ENCODE measurements at regions not wholly inside any gene's neighbourhood (a gene's known extent, or its start where the extent isn't known, plus 50 kb on each side); places are given as distances from the start of the nearest gene placed in this dataset.

GRCh38 chr3:30263238-30263924 lies 343.0 kb upstream of the TGFBR2 start:
- DNase-seq = no peak
- no peaks in the 10 kb centered on the region for H3K27me3 ChIP-seq (ENCODE audit: control insufficient read depth in 1 of 2, insufficient read depth in 2 of 2, low read length in 1 of 2)
- no peaks in the 10 kb centered on the region for H3K9me3 ChIP-seq (ENCODE audit: control insufficient read depth, low read length)
- 89% methylated on average over 5 of the region's 5 CpGs for WGBS, 2 donors
- H3K36me3 ChIP-seq (ENCODE audit: control insufficient read depth in 1 of 2, insufficient read depth in 2 of 2, low read length in 1 of 2) = peaks cover 0 to 1% of the 10 kb centered on the region in 2 donors
- ATAC-seq (ENCODE audit: low FRiP score) = no peak
- H3K4me3 ChIP-seq (ENCODE audit: low read length in 2 of 2) = no peak overlapping the region
- intact Hi-C loops (cut with DNase I) = no loop called here
- peaks cover 1 to 6% of the 10 kb centered on the region in 2 donors for H3K4me1 ChIP-seq (ENCODE audit: control insufficient read depth in 1 of 2, insufficient read depth in 2 of 2, low read length in 2 of 2)
- H3K27ac ChIP-seq (ENCODE audit: low read depth in 1 of 2, low read length in 2 of 2) = no peak overlapping the region

GRCh38 chr3:30263925-30264313 lies 342.5 kb upstream of the TGFBR2 start:
- WGBS, 2 donors = 79 to 96% methylated on average over 4 of the region's 4 CpGs
- H3K4me1 ChIP-seq (ENCODE audit: control insufficient read depth in 1 of 2, insufficient read depth in 2 of 2, low read length in 2 of 2) = peaks cover 1 to 6% of the 10 kb centered on the region in 2 donors
- ATAC-seq (ENCODE audit: low FRiP score) = no peak

GRCh38 chr3:30266524-30266923 lies 339.9 kb upstream of the TGFBR2 start:
- 70 to 82% methylated on average over 2 of the region's 2 CpGs for WGBS, 2 donors
- H3K9me3 ChIP-seq (ENCODE audit: control insufficient read depth, low read length) = no peaks in the 10 kb centered on the region
- no peak for ATAC-seq (ENCODE audit: low FRiP score)
- peaks cover 0 to 1% of the 10 kb centered on the region in 2 donors for H3K4me1 ChIP-seq (ENCODE audit: control insufficient read depth in 1 of 2, insufficient read depth in 2 of 2, low read length in 2 of 2)
- peaks cover 0 to 1% of the 10 kb centered on the region in 2 donors for H3K36me3 ChIP-seq (ENCODE audit: control insufficient read depth in 1 of 2, insufficient read depth in 2 of 2, low read length in 1 of 2)
- no peak overlapping the region for H3K27ac ChIP-seq (ENCODE audit: low read depth in 1 of 2, low read length in 2 of 2)
- no peak for DNase-seq
- intact Hi-C loops (cut with DNase I) = no loop called here
- no peaks in the 10 kb centered on the region for H3K27me3 ChIP-seq (ENCODE audit: control insufficient read depth in 1 of 2, insufficient read depth in 2 of 2, low read length in 1 of 2)
- H3K4me3 ChIP-seq (ENCODE audit: low read length in 2 of 2) = no peak overlapping the region

More at GRCh38 chr3:30263925-30264313, 342.5 kb upstream of the TGFBR2 start:
- no peak overlapping the region for H3K4me3 ChIP-seq (ENCODE audit: low read length in 2 of 2)
- H3K36me3 ChIP-seq (ENCODE audit: control insufficient read depth in 1 of 2, insufficient read depth in 2 of 2, low read length in 1 of 2) = peaks cover 0 to 1% of the 10 kb centered on the region in 2 donors
- no peak for DNase-seq
- no peaks in the 10 kb centered on the region for H3K27me3 ChIP-seq (ENCODE audit: control insufficient read depth in 1 of 2, insufficient read depth in 2 of 2, low read length in 1 of 2)
- no peaks in the 10 kb centered on the region for H3K9me3 ChIP-seq (ENCODE audit: control insufficient read depth, low read length)
- H3K27ac ChIP-seq (ENCODE audit: low read depth in 1 of 2, low read length in 2 of 2) = no peak overlapping the region
- intact Hi-C loops (cut with DNase I) = no loop called here

GRCh38 chr3:30268288-30268687 lies 338.1 kb upstream of the TGFBR2 start:
- no peaks in the 10 kb centered on the region for H3K4me1 ChIP-seq (ENCODE audit: control insufficient read depth in 1 of 2, insufficient read depth in 2 of 2, low read length in 2 of 2)
- no peaks in the 10 kb centered on the region for H3K27me3 ChIP-seq (ENCODE audit: control insufficient read depth in 1 of 2, insufficient read depth in 2 of 2, low read length in 1 of 2)
- no peaks in the 10 kb centered on the region for H3K9me3 ChIP-seq (ENCODE audit: control insufficient read depth, low read length)
- intact Hi-C loops (cut with DNase I) = no loop called here
- no peak for ATAC-seq (ENCODE audit: low FRiP score)
- H3K36me3 ChIP-seq (ENCODE audit: control insufficient read depth in 1 of 2, insufficient read depth in 2 of 2, low read length in 1 of 2) = peaks cover 0 to 1% of the 10 kb centered on the region in 2 donors
- no peak overlapping the region for H3K27ac ChIP-seq (ENCODE audit: low read depth in 1 of 2, low read length in 2 of 2)
- H3K4me3 ChIP-seq (ENCODE audit: low read length in 2 of 2) = no peak overlapping the region
- 37 to 43% methylated on average over 4 of the region's 4 CpGs for WGBS, 2 donors
- no peak for DNase-seq

GRCh38 chr3:30269751-30270445 lies 336.5 kb upstream of the TGFBR2 start:
- H3K36me3 ChIP-seq (ENCODE audit: control insufficient read depth in 1 of 2, insufficient read depth in 2 of 2, low read length in 1 of 2) = peaks cover 0 to 1% of the 10 kb centered on the region in 2 donors
- no peak overlapping the region for H3K4me3 ChIP-seq (ENCODE audit: low read length in 2 of 2)
- WGBS, 2 donors = 52% methylated on average over 10 of the region's 10 CpGs
- intact Hi-C loops (cut with DNase I) = no loop called here
- H3K27ac ChIP-seq (ENCODE audit: low read depth in 1 of 2, low read length in 2 of 2) = no peak overlapping the region
- ATAC-seq (ENCODE audit: low FRiP score) (no peak), DNase-seq (no peak)
- no peaks in the 10 kb centered on the region for H3K27me3 ChIP-seq (ENCODE audit: control insufficient read depth in 1 of 2, insufficient read depth in 2 of 2, low read length in 1 of 2)
- H3K4me1 ChIP-seq (ENCODE audit: control insufficient read depth in 1 of 2, insufficient read depth in 2 of 2, low read length in 2 of 2) = no peaks in the 10 kb centered on the region
- H3K9me3 ChIP-seq (ENCODE audit: control insufficient read depth, low read length) = no peaks in the 10 kb centered on the region

- ATAC-seq (ENCODE audit: low FRiP score) (no peak), DNase-seq (no peak)
- no peaks in the 10 kb centered on the region for H3K27me3 ChIP-seq (ENCODE audit: control insufficient read depth in 1 of 2, insufficient read depth in 2 of 2, low read length in 1 of 2)
- WGBS, 2 donors = 69 to 76% methylated on average over 3 of the region's 3 CpGs
- no peaks in the 10 kb centered on the region for H3K4me1 ChIP-seq (ENCODE audit: control insufficient read depth in 1 of 2, insufficient read depth in 2 of 2, low read length in 2 of 2)
- no peak overlapping the region for H3K27ac ChIP-seq (ENCODE audit: low read depth in 1 of 2, low read length in 2 of 2)
- intact Hi-C loops (cut with DNase I) = no loop called here
- H3K36me3 ChIP-seq (ENCODE audit: control insufficient read depth in 1 of 2, insufficient read depth in 2 of 2, low read length in 1 of 2) = peaks cover 0 to 1% of the 10 kb centered on the region in 2 donors
- no peaks in the 10 kb centered on the region for H3K9me3 ChIP-seq (ENCODE audit: control insufficient read depth, low read length)
- H3K4me3 ChIP-seq (ENCODE audit: low read length in 2 of 2) = no peak overlapping the region
These were observed 334.6 kb upstream of the TGFBR2 start for GRCh38 chr3:30271781-30272180.

GRCh38 chr3:30273304-30274072 lies 332.9 kb upstream of the TGFBR2 start:
- DNase-seq (no peak), ATAC-seq (ENCODE audit: low FRiP score) (no peak)
- H3K27ac ChIP-seq (ENCODE audit: low read depth in 1 of 2, low read length in 2 of 2) = no peak overlapping the region
- H3K4me1 ChIP-seq (ENCODE audit: control insufficient read depth in 1 of 2, insufficient read depth in 2 of 2, low read length in 2 of 2) = no peaks in the 10 kb centered on the region
- H3K9me3 ChIP-seq (ENCODE audit: control insufficient read depth, low read length) = no peaks in the 10 kb centered on the region
- intact Hi-C loops (cut with DNase I) = no loop called here
- 64 to 72% methylated on average over 2 of the region's 2 CpGs for WGBS, 2 donors
- no peaks in the 10 kb centered on the region for H3K27me3 ChIP-seq (ENCODE audit: control insufficient read depth in 1 of 2, insufficient read depth in 2 of 2, low read length in 1 of 2)
- H3K4me3 ChIP-seq (ENCODE audit: low read length in 2 of 2) = no peak overlapping the region
- H3K36me3 ChIP-seq (ENCODE audit: control insufficient read depth in 1 of 2, insufficient read depth in 2 of 2, low read length in 1 of 2) = no peaks in the 10 kb centered on the region

GRCh38 chr3:30277494-30277893 lies 328.9 kb upstream of the TGFBR2 start:
- intact Hi-C loops (cut with DNase I) = no loop called here
- Histone ChIP-seq H3K4me1 (ENCODE audit: control insufficient read depth in 1 of 2, insufficient read depth in 2 of 2, low read length in 2 of 2) (peaks cover 0 to 2% of the 10 kb centered on the region in 2 donors), H3K27ac (ENCODE audit: low read depth in 1 of 2, low read length in 2 of 2) (no peak overlapping the region), H3K36me3 (ENCODE audit: control insufficient read depth in 1 of 2, insufficient read depth in 2 of 2, low read length in 1 of 2) (no peaks in the 10 kb centered on the region), H3K9me3 (ENCODE audit: control insufficient read depth, low read length) (no peaks in the 10 kb centered on the region), H3K4me3 (ENCODE audit: low read length in 2 of 2) (no peak overlapping the region), H3K27me3 (ENCODE audit: control insufficient read depth in 1 of 2, insufficient read depth in 2 of 2, low read length in 1 of 2) (no peaks in the 10 kb centered on the region)
- ATAC-seq (ENCODE audit: low FRiP score) (no peak), DNase-seq (no peak)

Measured in aorta (tissue), 5 donors.